IPS DF 6.9 (cell line): ENCODE measurements at regions not wholly inside any gene's neighbourhood (a gene's known extent, or its start where the extent isn't known, plus 50 kb on each side); places are given as distances from the start of the nearest gene placed in this dataset.

ENCODE experiments used
- DNase-seq: peaks from one replicate; pipeline ENCODE4 v3.0.0-alpha.2; 2013; ENCODE audit warnings: low read depth, low spot score
- H3K27ac ChIP-seq: one replicate; pipeline ENCODE4 v1.5.1; 2013; ENCODE audit warnings: low read length, control low read depth
- H3K27me3 ChIP-seq: 2 replicates; pipeline ENCODE4 v1.6.1; 2013; ENCODE audit warnings: mild to moderate bottlenecking, low read length; ENCODE audit not compliant: control insufficient read depth, insufficient read depth
- H3K36me3 ChIP-seq: 2 replicates; pipeline ENCODE4 v1.6.1; 2013; ENCODE audit warnings: low read length; ENCODE audit not compliant: control insufficient read depth, insufficient read depth
- H3K4me1 ChIP-seq: 2 replicates; pipeline ENCODE4 v1.6.1; 2013; ENCODE audit warnings: low read length; ENCODE audit not compliant: control insufficient read depth, insufficient read depth
- H3K4me3 ChIP-seq: 2 replicates; pipeline ENCODE4 v1.5.1; 2013; ENCODE audit warnings: mild to moderate bottlenecking, low read length
- H3K9me3 ChIP-seq: 2 replicates; pipeline ENCODE4 v1.6.1; 2013; ENCODE audit warnings: low read length, inconsistent platforms; ENCODE audit not compliant: control insufficient read depth, insufficient read depth
- WGBS: extraction: QIAGEN DNeasy Blood & Tissue Kit; methylation state at CpG from one replicate; pipeline ENCODE4 v1.1.7; 2013; ENCODE audit warnings: mixed read lengths, missing lambda C conversion rate; ENCODE audit not compliant: insufficient read length, insufficient coverage; 5-methylcytosine and 5-hydroxymethylcytosine counted together

GRCh38 chr22:27157666-27158370, 500.4 kb downstream of the MIAT start:
- Histone ChIP-seq H3K9me3 (no peaks in the 10 kb centered on the region), H3K27me3 (no peaks in the 10 kb centered on the region), H3K36me3 (no peaks in the 10 kb centered on the region), H3K27ac (no peak overlapping the region), H3K4me1 (no peaks in the 10 kb centered on the region), H3K4me3 (no peak overlapping the region)
- WGBS: no CpG with 5 or more reads among the region's 13 CpGs
- no peak for DNase-seq

- Histone ChIP-seq H3K4me3 (no peak overlapping the region), H3K4me1 (no peaks in the 10 kb centered on the region), H3K9me3 (no peaks in the 10 kb centered on the region), H3K36me3 (no peaks in the 10 kb centered on the region), H3K27ac (no peak overlapping the region), H3K27me3 (no peaks in the 10 kb centered on the region)
- DNase-seq: no peak
- WGBS: no CpG with 5 or more reads among the region's 8 CpGs
Observed at GRCh38 chr22:27159016-27159415, 501.6 kb downstream of the MIAT start.

- WGBS: no CpG with 5 or more reads among the region's 10 CpGs
- Histone ChIP-seq H3K9me3 (no peaks in the 10 kb centered on the region), H3K4me1 (no peaks in the 10 kb centered on the region), H3K27ac (no peak overlapping the region), H3K4me3 (no peak overlapping the region), H3K36me3 (no peaks in the 10 kb centered on the region), H3K27me3 (no peaks in the 10 kb centered on the region)
- DNase-seq: no peak
Observed at GRCh38 chr22:27159716-27160295, 502.4 kb downstream of the MIAT start.

- no peaks in the 10 kb centered on the region for H3K4me1 ChIP-seq
- no peak overlapping the region for H3K4me3 ChIP-seq
- no peaks in the 10 kb centered on the region for H3K9me3 ChIP-seq
- H3K27ac ChIP-seq: no peak overlapping the region
- no peaks in the 10 kb centered on the region for H3K27me3 ChIP-seq
- DNase-seq: no peak
- no CpG with 5 or more reads among the region's 6 CpGs for WGBS
- no peaks in the 10 kb centered on the region for H3K36me3 ChIP-seq
Observed at GRCh38 chr22:27163162-27164137, 506.1 kb downstream of the MIAT start.

- no peak for DNase-seq
- WGBS: no CpG with 5 or more reads among the region's 5 CpGs
- no peaks in the 10 kb centered on the region for H3K36me3 ChIP-seq
- H3K4me1 ChIP-seq: no peaks in the 10 kb centered on the region
- no peak overlapping the region for H3K27ac ChIP-seq
- H3K4me3 ChIP-seq: no peak overlapping the region
- H3K9me3 ChIP-seq: no peaks in the 10 kb centered on the region
- no peaks in the 10 kb centered on the region for H3K27me3 ChIP-seq
Observed at GRCh38 chr22:27164781-27165503, 507.6 kb downstream of the MIAT start.

- no peak for DNase-seq
- Histone ChIP-seq H3K4me1 (no peaks in the 10 kb centered on the region), H3K27me3 (no peaks in the 10 kb centered on the region), H3K9me3 (no peaks in the 10 kb centered on the region), H3K27ac (no peak overlapping the region), H3K36me3 (no peaks in the 10 kb centered on the region), H3K4me3 (no peak overlapping the region)
- 100% methylated on average over 3 of the region's 3 CpGs for WGBS
Observed at GRCh38 chr22:27168681-27169080, 511.3 kb downstream of the MIAT start.

- no peak overlapping the region for H3K4me3 ChIP-seq
- H3K27ac ChIP-seq: no peak overlapping the region
- no peaks in the 10 kb centered on the region for H3K27me3 ChIP-seq
- no CpG with 5 or more reads among the region's 4 CpGs for WGBS
- H3K4me1 ChIP-seq: peaks cover 3% of the 10 kb centered on the region; the same call in 1 of the 2 replicates
- no peaks in the 10 kb centered on the region for H3K9me3 ChIP-seq
- DNase-seq: no peak
- H3K36me3 ChIP-seq: no peaks in the 10 kb centered on the region
Observed at GRCh38 chr22:27170491-27170890, 513.1 kb downstream of the MIAT start.

GRCh38 chr22:27171212-27171611, 513.8 kb downstream of the MIAT start:
- no CpG with 5 or more reads among the region's 2 CpGs for WGBS
- DNase-seq: no peak
- Histone ChIP-seq H3K27ac (no peak overlapping the region), H3K4me1 (peaks cover 3% of the 10 kb centered on the region; the same call in 1 of the 2 replicates), H3K9me3 (no peaks in the 10 kb centered on the region), H3K4me3 (no peak overlapping the region), H3K27me3 (no peaks in the 10 kb centered on the region), H3K36me3 (no peaks in the 10 kb centered on the region)

GRCh38 chr22:27173530-27173929, 516.1 kb downstream of the MIAT start:
- no peaks in the 10 kb centered on the region for H3K27me3 ChIP-seq
- no peak for DNase-seq
- peaks cover 3% of the 10 kb centered on the region; the same call in 1 of the 2 replicates for H3K4me1 ChIP-seq
- no peaks in the 10 kb centered on the region for H3K9me3 ChIP-seq
- H3K4me3 ChIP-seq: no peak overlapping the region
- no peak overlapping the region for H3K27ac ChIP-seq
- WGBS: no CpG with 5 or more reads among the region's 5 CpGs
- no peaks in the 10 kb centered on the region for H3K36me3 ChIP-seq
